Activated naive CD8-positive, alpha-beta T cell treated with anti-CD3 and anti-CD28 coated beads, Interleukin-2, amount 50 U/mL, for 24 hours (primary cell): ENCODE measurements at regions not wholly inside any gene's neighbourhood (a gene's known extent, or its start where the extent isn't known, plus 50 kb on each side); places are given as distances from the start of the nearest gene placed in this dataset.
A peak's percentile ranks its signal among the peaks of the same experiment; 100 is the strongest.

Source experiments
- ATAC-seq: fragments of 150-1000 bp; cut with Tn5 transposase; one replicate; pipeline ENCODE4 v1.10.0; 2021
- DNase-seq: peaks from one replicate; pipeline ENCODE4 v3.0.0; 2021
- H3K27ac Mint-ChIP-seq: one replicate; pipeline ENCODE4 v1.8.0; 2021; ENCODE audit warnings: mild to moderate bottlenecking, mixed read lengths
- H3K27me3 Mint-ChIP-seq: one replicate; pipeline ENCODE4 v1.8.0; 2021; ENCODE audit warnings: mixed read lengths
- H3K36me3 Mint-ChIP-seq: one replicate; pipeline ENCODE4 v1.8.0; 2021; ENCODE audit warnings: low read depth, mixed read lengths
- H3K4me1 Mint-ChIP-seq: one replicate; pipeline ENCODE4 v1.8.0; 2021; ENCODE audit warnings: mixed read lengths
- H3K4me3 Mint-ChIP-seq: one replicate; pipeline ENCODE4 v1.8.0; 2021; ENCODE audit warnings: mild to moderate bottlenecking, moderate library complexity, mixed read lengths
- H3K9me3 Mint-ChIP-seq: one replicate; pipeline ENCODE4 v1.8.0; 2021; ENCODE audit warnings: mixed read lengths

DNA sequence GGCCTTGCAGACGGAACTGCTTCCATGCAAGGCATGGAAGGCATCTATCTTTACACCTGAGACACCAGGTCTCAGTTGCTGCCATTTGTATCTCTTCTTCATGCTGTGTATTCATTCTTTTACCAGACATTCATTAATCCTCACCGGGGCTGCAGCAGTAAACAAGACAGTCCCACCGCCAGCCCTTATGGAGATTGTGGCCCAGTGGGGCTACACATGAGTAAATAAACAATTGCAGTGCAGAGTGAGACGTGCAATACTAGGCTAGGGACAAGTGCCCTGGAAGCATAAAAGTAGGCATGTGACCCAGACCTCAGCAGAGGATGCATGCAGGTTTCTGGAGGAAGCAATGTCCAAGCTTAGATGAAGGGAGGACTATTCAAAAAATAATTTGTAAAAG is 497.6 kb upstream of the KLHL29 start:
- H3K36me3 Mint-ChIP-seq, result no peaks in the 10 kb centered on the region
- DNase-seq (no peak), ATAC-seq (no peak)
- H3K4me1 Mint-ChIP-seq, result no peaks in the 10 kb centered on the region
- H3K27ac Mint-ChIP-seq, result no peak overlapping the region
- no peaks in the 10 kb centered on the region for H3K9me3 Mint-ChIP-seq
- no peak overlapping the region for H3K4me3 Mint-ChIP-seq
- H3K27me3 Mint-ChIP-seq, result no peaks in the 10 kb centered on the region

DNA sequence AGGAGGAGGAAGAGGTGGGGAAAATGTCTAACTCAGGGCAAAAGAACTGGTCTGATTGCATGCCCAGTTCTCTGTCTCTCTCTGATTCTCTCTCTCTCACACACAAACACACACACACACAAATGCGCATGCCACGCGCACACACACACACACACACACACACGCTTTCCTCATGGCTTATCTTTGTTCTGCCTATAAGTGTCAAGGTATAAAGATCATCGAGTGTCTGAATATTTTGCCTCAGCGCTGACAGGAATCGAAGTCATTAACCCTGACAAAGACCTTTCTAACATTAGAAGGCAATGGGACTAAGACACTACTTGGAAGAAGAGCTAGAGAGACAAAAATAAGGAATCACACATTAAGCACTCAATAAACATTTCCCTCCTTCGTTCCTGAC is 497.1 kb upstream of the KLHL29 start:
- H3K27me3 Mint-ChIP-seq, result no peaks in the 10 kb centered on the region
- H3K36me3 Mint-ChIP-seq, result no peaks in the 10 kb centered on the region
- no peak for ATAC-seq
- H3K27ac Mint-ChIP-seq, result no peak overlapping the region
- no peak overlapping the region for H3K4me3 Mint-ChIP-seq
- no peaks in the 10 kb centered on the region for H3K4me1 Mint-ChIP-seq
- DNase-seq, result no peak
- no peaks in the 10 kb centered on the region for H3K9me3 Mint-ChIP-seq

DNA sequence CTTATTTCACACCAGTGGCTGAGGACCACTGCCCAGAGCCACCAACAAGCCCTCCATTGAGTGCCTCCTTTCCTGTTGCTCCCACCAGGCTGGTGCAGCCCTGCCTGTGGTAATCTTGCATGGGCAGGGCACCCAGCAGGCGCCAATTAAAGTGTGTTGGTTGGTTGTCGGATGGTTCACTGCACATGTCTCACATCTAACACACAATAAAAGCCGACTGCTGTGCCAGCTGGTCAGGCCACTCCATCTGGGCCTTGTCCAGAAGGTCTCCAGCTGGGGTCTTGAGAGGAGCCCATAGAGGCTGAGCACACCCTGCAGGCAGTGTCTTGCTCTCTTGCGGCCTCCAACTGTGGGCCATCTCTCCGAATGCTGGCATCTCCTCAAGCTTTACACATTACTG is 494.8 kb upstream of the KLHL29 start:
- Mint-ChIP-seq H3K27me3 (no peaks in the 10 kb centered on the region), H3K4me3 (no peak overlapping the region), H3K9me3 (no peaks in the 10 kb centered on the region), H3K36me3 (no peaks in the 10 kb centered on the region), H3K27ac (no peak overlapping the region), H3K4me1 (no peaks in the 10 kb centered on the region)
- ATAC-seq (no peak), DNase-seq (no peak)

DNA sequence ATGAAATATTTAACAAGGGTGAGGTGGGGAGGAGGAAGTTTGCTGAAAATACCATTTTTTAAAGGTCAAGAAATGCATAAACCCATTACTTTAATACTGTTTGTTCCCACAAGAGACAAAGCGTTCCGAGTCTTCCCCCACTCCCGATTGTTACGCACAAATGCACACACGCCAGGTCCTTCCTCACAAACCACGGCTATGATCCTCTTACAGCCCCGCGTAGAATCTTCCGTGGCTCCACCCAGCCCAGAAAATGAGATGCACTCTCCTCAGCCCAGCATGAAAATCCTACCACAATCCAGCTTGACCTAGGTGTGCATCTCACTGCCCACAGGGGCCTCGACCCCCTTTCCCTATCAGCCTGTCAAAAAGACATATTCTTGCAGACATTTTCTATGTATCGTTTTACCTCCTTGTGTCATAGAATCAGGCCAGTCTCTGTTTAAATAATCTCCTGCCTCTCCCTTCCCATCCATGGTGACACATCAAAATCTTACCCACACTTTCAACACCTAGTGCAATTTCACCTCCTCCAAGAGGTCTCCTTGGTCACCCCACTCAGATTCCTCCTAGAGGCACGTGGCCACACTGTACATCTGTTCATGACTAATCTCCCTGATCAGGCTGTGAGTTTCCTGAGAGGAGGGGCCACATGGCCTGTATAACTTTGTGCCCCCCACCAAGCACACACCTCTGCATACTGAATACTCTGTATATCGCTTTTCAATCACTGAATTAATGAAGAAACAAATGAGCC is 491.0 kb upstream of the KLHL29 start:
- no peak overlapping the region for H3K4me3 Mint-ChIP-seq
- H3K36me3 Mint-ChIP-seq, result no peaks in the 10 kb centered on the region
- H3K27me3 Mint-ChIP-seq, result no peaks in the 10 kb centered on the region
- no peaks in the 10 kb centered on the region for H3K4me1 Mint-ChIP-seq
- no peaks in the 10 kb centered on the region for H3K9me3 Mint-ChIP-seq
- ATAC-seq (no peak), DNase-seq (no peak)
- no peak overlapping the region for H3K27ac Mint-ChIP-seq

DNA sequence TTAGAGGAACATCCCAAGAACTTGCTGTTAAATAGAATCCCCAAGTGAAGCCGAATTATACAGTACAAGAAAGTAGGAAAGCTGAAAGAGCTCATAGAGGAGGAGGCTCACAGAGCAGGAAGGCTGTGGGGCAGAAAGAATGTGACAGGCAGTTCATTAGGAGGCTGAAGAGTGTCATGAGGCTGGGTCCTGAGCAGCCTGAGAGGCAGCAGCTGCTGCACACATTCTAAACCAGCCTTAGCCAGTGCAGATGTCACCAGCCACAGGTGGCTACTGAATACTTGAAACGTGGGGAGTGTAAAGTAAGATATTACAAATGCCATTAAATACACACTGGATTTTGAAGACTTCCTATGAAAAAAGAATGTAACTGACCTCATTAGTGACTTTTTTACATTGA is 490.2 kb upstream of the KLHL29 start:
- Mint-ChIP-seq H3K9me3 (no peaks in the 10 kb centered on the region), H3K36me3 (no peaks in the 10 kb centered on the region), H3K27ac (no peak overlapping the region), H3K27me3 (peaks cover 3% of the 10 kb centered on the region), H3K4me3 (no peak overlapping the region), H3K4me1 (no peaks in the 10 kb centered on the region)
- ATAC-seq (no peak), DNase-seq (no peak)

DNA sequence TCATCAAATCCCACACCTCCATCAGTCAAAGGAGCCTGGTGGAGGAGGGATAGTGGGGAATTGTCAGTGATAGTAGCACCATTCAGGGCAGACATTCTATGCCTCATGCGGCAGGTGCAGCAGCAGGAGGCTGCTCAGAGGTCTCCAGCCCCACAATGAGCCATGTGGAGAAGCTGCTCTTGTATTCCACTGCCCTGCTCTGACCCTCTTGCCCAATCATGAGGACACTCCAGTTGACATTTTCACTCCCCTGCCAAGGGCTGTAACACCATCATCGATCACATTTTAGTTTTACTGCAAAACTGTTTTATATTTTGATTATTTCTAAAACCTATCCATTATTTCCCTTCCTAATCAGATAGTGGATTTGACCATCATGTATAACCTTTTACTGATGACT is 487.6 kb upstream of the KLHL29 start:
- Mint-ChIP-seq H3K9me3 (no peaks in the 10 kb centered on the region), H3K36me3 (no peaks in the 10 kb centered on the region), H3K4me1 (no peaks in the 10 kb centered on the region), H3K4me3 (no peak overlapping the region), H3K27me3 (peaks cover 4% of the 10 kb centered on the region), H3K27ac (no peak overlapping the region)
- ATAC-seq (no peak), DNase-seq (no peak)

DNA sequence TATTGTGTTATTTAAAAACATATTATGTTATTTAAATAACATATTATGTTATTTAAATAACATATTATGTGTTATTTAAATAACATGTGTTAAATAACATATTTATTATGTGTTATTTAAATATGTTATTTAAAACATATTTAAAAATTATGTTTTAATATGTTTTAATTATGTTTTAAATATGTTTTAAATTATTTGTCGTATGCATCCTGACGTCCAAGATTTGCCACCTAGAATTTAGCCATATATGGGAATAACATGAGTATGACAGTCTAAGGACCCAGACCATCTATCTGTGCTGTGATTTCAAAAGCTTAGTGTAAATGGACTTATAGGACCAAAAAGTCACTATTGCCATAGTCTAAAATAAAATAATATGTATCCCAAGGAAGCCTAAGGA is 484.3 kb upstream of the KLHL29 start:
- Mint-ChIP-seq H3K27me3 (peaks cover 4% of the 10 kb centered on the region), H3K4me1 (no peaks in the 10 kb centered on the region), H3K27ac (no peak overlapping the region), H3K9me3 (no peaks in the 10 kb centered on the region), H3K36me3 (no peaks in the 10 kb centered on the region), H3K4me3 (no peak overlapping the region)
- no peak for ATAC-seq
- DNase-seq, result no peak

DNA sequence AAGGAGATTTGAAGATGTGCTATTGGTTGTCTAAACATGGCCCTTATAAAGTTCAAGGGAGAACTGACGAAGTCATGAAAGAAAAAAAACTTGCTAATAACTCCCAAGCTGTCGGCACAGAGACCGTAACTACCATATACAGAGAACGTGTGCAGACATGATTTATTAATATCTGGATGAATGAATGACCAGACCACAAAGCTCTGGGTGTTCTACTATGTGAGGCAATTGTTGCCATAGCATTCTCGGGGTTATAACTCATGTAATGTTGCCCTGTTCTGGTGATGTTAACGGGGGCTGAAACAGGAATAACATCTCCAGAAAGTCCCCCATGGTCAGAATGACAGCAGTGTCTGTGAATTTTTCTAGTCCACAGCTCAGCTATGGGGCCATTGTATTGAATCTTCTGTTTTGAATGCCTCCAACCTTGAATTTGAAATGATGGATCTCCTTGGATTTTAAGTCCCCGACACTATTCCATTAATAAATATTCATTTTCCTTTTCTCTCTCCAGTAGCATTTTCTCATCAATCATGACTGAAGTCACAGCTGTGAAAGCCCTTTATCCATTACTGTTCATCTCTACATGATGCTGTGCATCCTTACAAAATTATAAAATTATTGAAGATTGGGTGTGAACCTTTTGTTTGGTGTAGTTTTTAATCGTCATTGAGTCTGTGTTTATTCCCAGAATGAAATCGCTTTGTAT is 483.4 kb upstream of the KLHL29 start:
- peaks cover 4% of the 10 kb centered on the region for H3K27me3 Mint-ChIP-seq
- no peaks in the 10 kb centered on the region for H3K36me3 Mint-ChIP-seq
- H3K9me3 Mint-ChIP-seq, result no peaks in the 10 kb centered on the region
- no peak for ATAC-seq
- DNase-seq, result no peak
- no peaks in the 10 kb centered on the region for H3K4me1 Mint-ChIP-seq
- H3K4me3 Mint-ChIP-seq, result no peak overlapping the region
- H3K27ac Mint-ChIP-seq, result no peak overlapping the region

DNA sequence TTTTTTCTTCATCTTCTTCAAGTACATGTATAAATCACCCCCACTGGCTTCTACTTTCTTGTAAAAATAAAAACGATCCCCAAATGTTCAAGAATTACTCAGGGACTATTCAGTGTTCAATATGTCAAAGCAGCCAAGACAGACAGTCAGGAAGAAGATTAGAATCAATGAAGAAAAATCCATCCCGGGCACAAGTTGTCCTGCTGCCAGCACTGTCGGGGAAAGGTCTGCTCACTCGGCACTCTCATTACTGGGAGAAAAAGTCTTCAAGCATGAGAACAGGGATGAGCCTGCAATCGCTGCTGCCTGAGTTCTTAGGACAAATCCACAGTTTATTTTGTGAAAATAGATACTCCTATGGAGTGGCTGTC is 482.8 kb upstream of the KLHL29 start:
- ATAC-seq (no peak), DNase-seq (no peak)
- Mint-ChIP-seq H3K27me3 (peaks cover 4% of the 10 kb centered on the region), H3K36me3 (no peaks in the 10 kb centered on the region), H3K4me1 (no peaks in the 10 kb centered on the region), H3K27ac (no peak overlapping the region), H3K9me3 (no peaks in the 10 kb centered on the region), H3K4me3 (no peak overlapping the region)

DNA sequence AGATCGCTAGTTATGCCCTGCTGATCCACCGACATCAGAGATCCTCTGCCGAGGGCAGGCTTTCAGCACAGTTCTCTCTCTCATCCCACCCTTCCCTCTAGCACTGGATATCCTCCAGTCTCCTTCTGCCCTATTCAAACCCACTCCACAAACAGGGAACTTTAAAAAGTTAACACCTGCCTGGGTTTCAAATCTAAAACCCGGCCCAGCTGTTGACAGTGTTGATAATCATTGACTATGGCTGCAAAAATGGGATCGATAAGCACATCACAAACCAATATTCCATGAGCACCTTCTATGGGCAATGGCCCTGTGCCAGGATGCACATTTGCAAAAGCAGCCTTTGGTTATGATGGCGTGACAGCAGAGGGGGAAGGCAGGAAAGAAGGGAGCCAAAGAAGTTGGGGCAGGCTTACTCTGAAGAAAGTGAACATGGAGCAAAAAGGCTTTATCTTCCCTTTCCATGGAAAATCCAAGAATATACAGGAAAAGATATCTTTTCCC is 482.3 kb upstream of the KLHL29 start:
- no peaks in the 10 kb centered on the region for H3K4me1 Mint-ChIP-seq
- H3K4me3 Mint-ChIP-seq, result no peak overlapping the region
- H3K36me3 Mint-ChIP-seq, result no peaks in the 10 kb centered on the region
- DNase-seq (no peak), ATAC-seq (no peak)
- no peak overlapping the region for H3K27ac Mint-ChIP-seq
- H3K27me3 Mint-ChIP-seq, result peaks cover 4% of the 10 kb centered on the region
- H3K9me3 Mint-ChIP-seq, result no peaks in the 10 kb centered on the region

DNA sequence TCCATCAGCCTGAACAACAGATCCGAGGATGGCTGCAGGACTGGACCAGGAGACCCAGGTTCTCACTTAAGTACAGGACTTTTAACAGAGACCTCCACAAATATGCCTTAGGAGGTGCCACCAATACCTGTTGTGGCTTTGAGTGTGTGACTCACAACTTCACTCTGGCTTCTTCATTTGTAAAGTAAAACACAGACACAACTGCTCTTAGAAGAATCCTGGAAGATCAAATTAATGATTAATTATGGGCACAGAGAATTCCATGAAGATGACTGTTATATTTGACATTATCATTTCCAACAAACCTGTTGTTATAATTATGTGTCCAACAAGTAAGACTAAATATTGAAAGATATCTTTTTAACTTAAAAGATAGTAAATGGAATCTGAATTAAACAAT is 481.4 kb upstream of the KLHL29 start:
- no peak for ATAC-seq
- H3K27me3 Mint-ChIP-seq, result peaks cover 4% of the 10 kb centered on the region
- H3K36me3 Mint-ChIP-seq, result no peaks in the 10 kb centered on the region
- no peak overlapping the region for H3K27ac Mint-ChIP-seq
- no peak for DNase-seq
- H3K4me3 Mint-ChIP-seq, result no peak overlapping the region
- no peaks in the 10 kb centered on the region for H3K9me3 Mint-ChIP-seq
- no peaks in the 10 kb centered on the region for H3K4me1 Mint-ChIP-seq

DNA sequence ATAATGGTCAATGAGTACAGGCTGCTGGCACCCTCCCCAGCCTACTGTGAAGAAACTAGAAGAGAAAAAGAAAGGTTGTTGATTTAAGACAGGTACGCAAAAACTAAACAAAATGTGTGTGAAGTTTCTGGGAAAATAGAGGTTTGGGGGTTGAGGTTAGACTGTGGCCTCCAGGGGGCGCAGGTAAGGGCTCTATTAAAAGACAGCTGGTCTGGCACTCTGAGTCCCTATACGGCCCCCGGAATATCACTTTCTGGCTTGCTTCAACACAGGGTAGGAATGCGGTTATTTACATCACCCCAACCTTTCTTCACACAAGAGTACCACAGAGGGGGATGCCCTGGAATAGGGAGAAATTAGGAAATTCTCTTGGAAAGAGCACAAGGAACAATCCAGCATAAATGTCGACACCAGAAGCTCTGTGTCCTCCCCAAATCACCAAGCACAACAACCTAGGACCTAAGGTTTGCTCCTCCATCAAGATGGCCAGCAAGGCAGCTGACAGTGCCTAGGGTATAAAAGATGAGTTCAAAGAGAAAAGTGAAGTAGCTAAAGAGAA is 480.8 kb upstream of the KLHL29 start:
- ATAC-seq, result no peak
- Mint-ChIP-seq H3K9me3 (no peaks in the 10 kb centered on the region), H3K4me3 (no peak overlapping the region), H3K27me3 (peaks cover 4% of the 10 kb centered on the region), H3K27ac (no peak overlapping the region), H3K36me3 (no peaks in the 10 kb centered on the region), H3K4me1 (no peaks in the 10 kb centered on the region)
- DNase-seq, result peak; percentile 17

DNA sequence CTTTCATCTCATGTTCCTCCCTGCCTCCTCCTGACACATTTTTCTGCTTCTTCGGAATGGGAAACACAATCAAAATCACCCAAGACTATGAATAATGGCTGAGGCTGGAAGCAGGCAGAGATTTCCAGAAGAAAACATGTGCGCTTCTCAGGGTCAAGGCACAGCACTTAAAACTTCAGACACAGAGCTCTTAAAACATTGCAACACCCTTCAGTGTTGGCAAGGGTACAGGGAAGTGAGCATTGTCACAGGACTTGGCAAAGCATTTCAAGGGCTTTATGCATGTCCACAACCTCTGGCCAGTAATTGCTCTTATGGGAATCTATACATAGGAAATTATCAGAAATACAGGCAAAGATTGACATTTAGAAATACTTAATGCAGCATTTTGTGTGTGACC is 477.6 kb upstream of the KLHL29 start:
- ATAC-seq, result no peak
- DNase-seq, result no peak
- H3K4me1 Mint-ChIP-seq, result no peaks in the 10 kb centered on the region
- H3K4me3 Mint-ChIP-seq, result no peak overlapping the region
- no peaks in the 10 kb centered on the region for H3K9me3 Mint-ChIP-seq
- no peaks in the 10 kb centered on the region for H3K27me3 Mint-ChIP-seq
- no peak overlapping the region for H3K27ac Mint-ChIP-seq
- no peaks in the 10 kb centered on the region for H3K36me3 Mint-ChIP-seq

DNA sequence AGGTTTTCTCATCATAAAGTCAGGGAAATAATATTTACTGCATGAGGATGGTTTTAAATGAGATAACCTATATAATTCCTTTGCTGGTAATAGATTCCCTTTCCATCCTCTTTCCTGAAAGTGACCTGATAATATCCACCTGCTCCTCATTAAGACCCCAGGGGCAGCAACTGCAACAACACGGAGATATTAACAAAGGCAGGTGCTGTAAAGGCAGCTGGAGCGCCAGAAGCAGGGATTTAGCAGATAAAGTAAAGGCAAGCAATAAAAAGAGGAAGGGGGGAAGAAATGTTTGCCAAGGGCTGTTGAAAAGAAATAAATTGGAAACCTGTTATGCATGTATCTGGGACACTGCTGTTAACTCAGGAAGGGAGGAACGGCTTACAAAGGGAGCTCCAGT is 472.6 kb upstream of the KLHL29 start:
- H3K4me3 Mint-ChIP-seq, result no peak overlapping the region
- H3K4me1 Mint-ChIP-seq, result no peaks in the 10 kb centered on the region
- no peaks in the 10 kb centered on the region for H3K9me3 Mint-ChIP-seq
- no peak for ATAC-seq
- no peak for DNase-seq
- no peaks in the 10 kb centered on the region for H3K36me3 Mint-ChIP-seq
- no peaks in the 10 kb centered on the region for H3K27me3 Mint-ChIP-seq
- no peak overlapping the region for H3K27ac Mint-ChIP-seq

DNA sequence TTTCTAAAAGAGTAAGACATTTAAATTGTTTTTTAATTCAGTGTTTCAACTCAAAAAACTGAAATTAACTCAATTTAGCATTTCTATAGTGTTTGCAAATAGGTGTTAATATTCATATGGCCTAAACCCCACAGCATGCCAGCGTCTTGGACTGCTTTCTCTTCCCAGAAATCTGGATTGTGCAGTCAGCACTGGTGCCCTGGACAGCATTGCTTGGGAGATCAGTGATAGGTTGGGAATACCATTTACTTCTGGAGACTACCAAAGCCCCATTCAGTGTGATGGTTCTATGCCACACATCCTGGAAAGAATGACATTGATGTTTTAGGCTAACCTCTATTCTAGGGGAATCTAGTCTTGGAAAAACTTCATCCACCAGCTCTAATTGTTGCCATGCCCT is 455.0 kb upstream of the KLHL29 start:
- Mint-ChIP-seq H3K27ac (no peak overlapping the region), H3K4me1 (no peaks in the 10 kb centered on the region), H3K4me3 (no peak overlapping the region), H3K9me3 (no peaks in the 10 kb centered on the region), H3K27me3 (peaks cover 7% of the 10 kb centered on the region), H3K36me3 (no peaks in the 10 kb centered on the region)
- DNase-seq (no peak), ATAC-seq (no peak)
